ENCODE measurements at regions not wholly inside any gene's neighbourhood (a gene's known extent, or its start where the extent isn't known, plus 50 kb on each side); places are given as distances from the start of the nearest gene placed in this dataset.

- ChIA-PET CTCF (interaction anchor here (0.8 kb wide), 1 partner anchor 15 kb away, joined by 4 read pairs; no protein-coding TSS in a partner anchor), POLR2A (interaction anchor here (1.2 kb wide), 1 partner anchor 8 kb away, joined by 4 read pairs; no protein-coding TSS in a partner anchor)
- DNase-seq (ENCODE audit: extremely low spot score), result no peak
- TF ChIP-seq L3MBTL2 (conservative IDR thresholded peaks at IDR 0.05) (no peak), ARNT (IDR thresholded peaks at IDR 0.05) (no peak), SP1 (IDR thresholded peaks at IDR 0.05) (no peak), FOXK2 (IDR thresholded peaks at IDR 0.05) (no peak), ELF4 (IDR thresholded peaks at IDR 0.05) (no peak), CTBP1 (IDR thresholded peaks at IDR 0.05; ENCODE audit: borderline replicate concordance) (no peak), PKNOX1 (IDR thresholded peaks at IDR 0.05) (no peak), SUZ12 (IDR thresholded peaks at IDR 0.05) (no peak), HDGF (IDR thresholded peaks at IDR 0.05; ENCODE audit: borderline replicate concordance) (no peak), ZNF384 (IDR thresholded peaks at IDR 0.05) (no peak)
Measured at GRCh38 chr1:22365331-22366295, 86.0 kb upstream of the ZBTB40 start.

GRCh38 chr1:22366346-22366745 is 85.3 kb upstream of the ZBTB40 start:
- POLR2A ChIA-PET, result no interaction called here
- TF ChIP-seq BHLHE40 (IDR thresholded peaks at IDR 0.05; ENCODE audit: borderline replicate concordance) (no peak), TARDBP (IDR thresholded peaks at IDR 0.05) (no peak), HDGF (IDR thresholded peaks at IDR 0.05; ENCODE audit: borderline replicate concordance) (no peak), LEF1 (IDR thresholded peaks at IDR 0.05; ENCODE audit: borderline replicate concordance) (no peak), SUZ12 (IDR thresholded peaks at IDR 0.05) (no peak), L3MBTL2 (conservative IDR thresholded peaks at IDR 0.05) (no peak), FOXA1 (IDR thresholded peaks at IDR 0.05) (no peak), FOXK2 (IDR thresholded peaks at IDR 0.05) (no peak), FOXM1 (IDR thresholded peaks at IDR 0.05; ENCODE audit: borderline replicate concordance) (no peak), NFRKB (IDR thresholded peaks at IDR 0.05) (no peak), PKNOX1 (IDR thresholded peaks at IDR 0.05) (no peak)
- no peak for DNase-seq (ENCODE audit: extremely low spot score)
- CTCF ChIA-PET, result no interaction called here

- TF ChIP-seq L3MBTL2 (conservative IDR thresholded peaks at IDR 0.05) (no peak), FOXM1 (IDR thresholded peaks at IDR 0.05; ENCODE audit: borderline replicate concordance) (no peak), LEF1 (IDR thresholded peaks at IDR 0.05; ENCODE audit: borderline replicate concordance) (no peak), ZNF384 (IDR thresholded peaks at IDR 0.05) (no peak), BHLHE40 (IDR thresholded peaks at IDR 0.05; ENCODE audit: borderline replicate concordance) (no peak), FOXA1 (IDR thresholded peaks at IDR 0.05) (no peak)
- DNase-seq (ENCODE audit: extremely low spot score), result no peak
- ChIA-PET CTCF (no interaction called here), POLR2A (no interaction called here)
Measured at GRCh38 chr1:22368125-22368524, 83.5 kb upstream of the ZBTB40 start.

- ChIA-PET POLR2A (interaction anchor here (1.0 kb wide), 1 partner anchor 11 kb away, joined by 3 read pairs; no protein-coding TSS in a partner anchor), CTCF (no interaction called here)
- no peak for DNase-seq (ENCODE audit: extremely low spot score)
- TF ChIP-seq TARDBP (IDR thresholded peaks at IDR 0.05) (no peak), NFRKB (IDR thresholded peaks at IDR 0.05) (no peak), ELF4 (IDR thresholded peaks at IDR 0.05) (no peak)
Measured at GRCh38 chr1:22369294-22370189, 82.1 kb upstream of the ZBTB40 start.

GRCh38 chr1:22370190-22370498 is 81.5 kb upstream of the ZBTB40 start:
- CTCF ChIA-PET, result no interaction called here
- POLR2A ChIA-PET, result interaction anchor here (0.6 to 1.0 kb wide), 2 partner anchors 10 to 1872 kb away, joined by 3 read pairs; no protein-coding TSS in a partner anchor

GRCh38 chr1:22371408-22371807 is 80.2 kb upstream of the ZBTB40 start:
- no peak for TF ChIP-seq ZNF384 (IDR thresholded peaks at IDR 0.05)
- TF ChIP-seq TARDBP (IDR thresholded peaks at IDR 0.05), result no peak
- TF ChIP-seq FOXK2 (IDR thresholded peaks at IDR 0.05), result no peak
- no peak for TF ChIP-seq FOXM1 (IDR thresholded peaks at IDR 0.05; ENCODE audit: borderline replicate concordance)
- no peak for TF ChIP-seq LEF1 (IDR thresholded peaks at IDR 0.05; ENCODE audit: borderline replicate concordance)
- no peak for TF ChIP-seq PKNOX1 (IDR thresholded peaks at IDR 0.05)
- TF ChIP-seq SP1 (IDR thresholded peaks at IDR 0.05), result no peak
- TF ChIP-seq FOXA1 (IDR thresholded peaks at IDR 0.05), result no peak
- no peak for TF ChIP-seq NFRKB (IDR thresholded peaks at IDR 0.05)
- TF ChIP-seq SUZ12 (IDR thresholded peaks at IDR 0.05), result no peak
- no peak for TF ChIP-seq CTBP1 (IDR thresholded peaks at IDR 0.05; ENCODE audit: borderline replicate concordance)
- TF ChIP-seq ARNT (IDR thresholded peaks at IDR 0.05), result no peak
- no peak for TF ChIP-seq L3MBTL2 (conservative IDR thresholded peaks at IDR 0.05)
- TF ChIP-seq BHLHE40 (IDR thresholded peaks at IDR 0.05; ENCODE audit: borderline replicate concordance), result no peak
- ChIA-PET POLR2A (no interaction called here), CTCF (no interaction called here)
- no peak for DNase-seq (ENCODE audit: extremely low spot score)

More at GRCh38 chr1:22370190-22370498, 81.5 kb upstream of the ZBTB40 start:
- no peak for TF ChIP-seq FOXM1 (IDR thresholded peaks at IDR 0.05; ENCODE audit: borderline replicate concordance)
- no peak for DNase-seq (ENCODE audit: extremely low spot score)
